HG03135 (cell line): ENCODE measurements at regions not wholly inside any gene's neighbourhood (a gene's known extent, or its start where the extent isn't known, plus 50 kb on each side); places are given as distances from the start of the nearest gene placed in this dataset.
A peak's percentile ranks its signal among the peaks of the same experiment; 100 is the strongest.
"Not testable (repeated sequence)": the region's sequence is repeated elsewhere in the genome, so short reads cannot be mapped to it uniquely, and the experiment has no call there.

ENCODE experiments used
- ATAC-seq: cut with Tn5 transposase; IDR thresholded peaks from one replicate; pipeline ENCODE4 v1.9.1; 2021; ENCODE audit warnings: mild to moderate bottlenecking, moderate library complexity; ENCODE audit not compliant: unreplicated experiment

DNA sequence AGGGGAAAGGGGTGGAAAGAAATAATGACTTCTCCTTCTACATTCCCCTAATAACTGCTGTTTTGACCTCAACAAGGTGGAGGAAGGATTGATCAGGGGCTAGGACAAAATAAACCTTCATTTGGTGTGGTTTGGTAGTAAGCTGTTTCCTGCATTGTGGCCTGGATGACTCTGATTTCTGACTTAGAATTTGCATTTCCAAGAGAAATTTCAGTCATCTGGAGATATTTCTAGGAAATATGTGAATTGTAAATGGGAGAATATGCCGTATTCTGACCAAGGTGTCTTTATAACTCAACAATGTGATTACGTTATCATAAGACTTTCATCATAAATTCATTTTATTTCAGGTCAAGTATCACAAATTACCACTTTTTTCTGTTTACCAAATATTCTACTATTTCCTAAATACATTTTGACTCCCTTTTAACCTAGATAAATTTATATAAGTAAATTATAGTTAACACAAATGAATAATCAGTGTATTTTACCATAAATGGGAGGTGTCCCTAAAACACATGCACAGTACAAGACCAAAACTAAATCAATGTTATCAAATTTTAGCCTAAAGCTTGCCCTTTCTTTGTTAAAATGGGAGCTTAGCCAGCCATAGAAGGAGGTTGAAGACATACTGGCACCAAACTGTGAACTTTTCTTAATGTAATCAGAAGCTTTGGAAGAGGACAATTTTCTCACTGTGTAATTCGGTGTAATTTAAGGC, 828.8 kb downstream of the TMTC2 start:
- no peak for ATAC-seq

DNA sequence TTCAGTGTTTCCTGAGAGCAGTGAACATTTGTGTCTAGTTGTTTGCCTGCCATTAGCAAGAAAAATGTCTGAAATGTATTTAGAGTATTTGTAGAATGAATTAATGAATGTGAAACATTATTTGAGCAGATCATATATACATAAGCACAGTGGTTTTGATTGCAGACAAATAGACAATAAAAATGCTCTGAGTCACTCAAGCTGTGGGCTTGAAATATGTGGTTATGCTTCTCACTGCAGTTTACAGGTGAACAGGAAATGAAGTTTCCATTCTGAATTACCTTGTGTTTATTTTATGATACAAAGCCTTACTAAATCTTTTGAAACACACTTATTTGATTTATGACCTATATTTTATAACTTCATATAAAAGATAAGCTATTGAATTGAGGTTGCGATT, 827.7 kb downstream of the TMTC2 start:
- no peak for ATAC-seq

DNA sequence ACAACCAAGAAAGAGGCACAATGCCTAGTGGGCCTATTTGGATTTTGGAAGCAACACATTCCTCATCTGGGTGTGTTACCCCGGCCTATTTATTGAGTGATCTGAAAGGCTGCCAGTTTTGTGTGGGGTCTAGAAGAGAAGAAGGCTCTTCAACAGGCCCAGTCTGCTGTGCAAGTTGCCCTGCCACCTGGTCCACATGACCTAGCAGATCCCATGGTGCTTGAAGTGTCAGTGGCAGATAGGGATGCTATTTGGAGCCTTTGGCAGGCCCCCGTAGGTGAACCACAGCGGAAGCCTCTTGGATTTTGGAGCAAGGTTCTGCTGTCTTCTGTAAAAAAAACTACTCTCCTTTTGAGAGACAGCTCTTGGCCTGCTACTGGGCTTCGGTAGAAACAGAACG, 820.1 kb downstream of the TMTC2 start:
- ATAC-seq, result no peak

DNA sequence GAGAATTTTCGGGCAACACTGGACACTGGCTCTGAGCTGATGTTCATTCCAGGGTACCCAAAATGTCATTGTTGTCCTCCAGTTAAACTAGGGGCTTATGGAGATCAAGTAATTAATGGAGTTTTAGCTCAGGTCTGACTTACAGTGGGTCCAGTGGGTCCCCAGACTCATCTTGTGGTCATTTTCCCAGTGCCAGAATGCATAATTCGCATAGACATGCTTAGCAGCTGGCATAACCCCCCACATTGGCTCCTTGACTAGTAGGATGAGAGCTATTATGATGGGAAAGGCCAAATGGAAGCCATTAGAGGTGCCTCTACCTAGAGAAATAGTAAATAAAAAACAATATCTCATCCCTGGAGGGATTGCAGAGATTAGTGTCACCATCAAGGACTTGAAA, 818.9 kb downstream of the TMTC2 start:
- ATAC-seq, result no peak

DNA sequence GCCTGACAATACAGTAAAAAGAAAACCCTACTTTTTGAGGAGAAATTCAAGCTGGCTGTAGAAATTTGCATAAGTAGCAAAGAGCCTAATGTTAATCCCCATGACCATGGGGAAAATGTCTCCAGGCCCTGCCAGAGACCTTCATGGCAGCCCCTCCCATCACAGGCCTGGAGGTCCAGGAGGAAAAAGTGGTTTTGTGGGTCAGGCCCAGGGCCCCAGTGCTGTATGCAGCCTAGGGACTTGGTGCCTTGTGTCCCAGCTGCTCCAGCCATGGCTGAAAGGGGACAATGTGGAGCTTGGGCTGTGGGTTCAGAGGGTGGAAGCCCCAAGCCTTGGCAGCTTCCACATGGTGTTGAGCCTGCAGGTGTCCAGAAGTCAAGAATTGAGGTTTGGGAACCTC, 813.2 kb downstream of the TMTC2 start:
- not testable (repeated sequence) for ATAC-seq

DNA sequence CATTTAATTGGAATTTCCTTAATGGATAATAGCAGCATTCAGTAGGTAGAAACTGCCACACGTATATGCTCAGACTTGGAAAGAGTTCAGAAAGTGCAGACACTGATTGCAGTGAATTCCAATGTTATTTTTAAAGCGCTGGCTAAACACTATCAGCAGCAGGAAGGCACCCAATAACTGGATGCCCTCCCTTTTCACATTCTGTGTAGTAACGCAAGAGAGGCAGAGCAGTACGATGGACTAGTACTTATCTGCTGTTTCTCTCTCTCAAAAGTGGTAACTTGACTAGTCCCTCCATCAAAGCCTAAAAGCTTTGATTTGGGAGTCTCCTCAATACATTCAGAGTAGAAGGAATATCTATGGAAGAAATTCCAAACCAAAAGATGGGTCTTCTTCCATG, 791.0 kb downstream of the TMTC2 start:
- no peak for ATAC-seq

DNA sequence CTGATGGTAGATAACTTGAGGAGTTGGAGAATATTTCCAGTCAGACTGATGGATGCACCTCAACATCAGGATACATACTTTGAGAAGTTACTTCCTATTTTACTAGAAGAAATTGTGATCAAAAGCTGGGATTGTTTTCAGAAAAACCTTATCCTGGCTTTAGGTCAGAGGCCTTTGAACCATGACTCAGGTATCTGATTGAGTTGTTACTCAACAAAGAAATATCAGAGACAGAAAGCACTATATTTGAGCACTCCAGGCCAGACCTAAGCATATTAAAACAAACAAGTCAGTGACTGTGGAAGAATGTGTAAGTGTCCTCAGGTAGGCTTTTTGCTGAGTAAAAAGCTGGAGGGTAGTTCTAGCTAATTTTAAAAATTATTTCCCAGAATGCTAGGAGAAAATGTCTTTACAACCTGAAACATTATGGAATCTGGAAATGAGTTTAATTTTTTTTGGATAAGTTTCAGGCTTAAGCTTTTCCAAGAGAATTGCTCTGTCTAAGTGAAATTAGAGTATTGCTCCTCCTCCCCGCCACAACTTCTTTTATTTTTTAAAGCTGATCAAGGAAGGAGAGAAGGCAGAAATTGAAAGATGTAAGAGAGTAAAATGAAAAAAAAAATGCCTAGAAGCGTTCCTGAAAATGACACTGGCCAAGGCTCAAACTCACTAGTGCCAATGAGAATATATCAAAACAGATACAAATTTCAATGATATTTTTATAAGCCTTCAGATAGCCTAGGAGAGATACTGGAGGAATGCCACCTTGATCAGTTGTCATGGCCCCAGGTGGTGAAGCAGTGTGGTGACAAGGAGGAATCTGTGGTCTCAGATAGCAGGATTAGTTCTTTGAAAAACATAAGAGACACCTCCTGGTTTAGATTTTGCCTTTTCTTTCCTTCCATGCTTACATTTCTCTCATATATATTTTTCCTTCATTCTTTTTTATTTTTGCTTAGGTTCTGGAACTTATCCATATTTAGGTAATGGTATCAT, 790.3 kb downstream of the TMTC2 start:
- no peak for ATAC-seq

DNA sequence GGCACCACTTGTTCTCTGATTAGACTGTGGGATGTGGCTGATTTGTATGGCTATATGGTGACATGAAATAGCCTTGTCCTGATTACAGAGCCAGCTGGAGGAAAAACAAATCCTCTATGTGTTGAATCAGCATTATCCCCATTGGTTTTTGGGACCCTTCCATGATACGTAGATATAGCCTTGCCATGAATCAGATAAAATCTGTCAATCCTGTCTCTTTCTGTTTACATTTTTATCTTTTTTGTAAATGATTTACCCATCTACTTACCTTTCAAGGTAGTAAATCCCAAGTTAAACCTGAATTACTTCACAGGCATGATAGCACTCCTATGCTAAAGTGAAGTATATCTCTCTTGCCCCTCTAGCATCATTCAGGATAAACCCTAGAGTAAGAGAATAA, 789.3 kb downstream of the TMTC2 start:
- no peak for ATAC-seq

DNA sequence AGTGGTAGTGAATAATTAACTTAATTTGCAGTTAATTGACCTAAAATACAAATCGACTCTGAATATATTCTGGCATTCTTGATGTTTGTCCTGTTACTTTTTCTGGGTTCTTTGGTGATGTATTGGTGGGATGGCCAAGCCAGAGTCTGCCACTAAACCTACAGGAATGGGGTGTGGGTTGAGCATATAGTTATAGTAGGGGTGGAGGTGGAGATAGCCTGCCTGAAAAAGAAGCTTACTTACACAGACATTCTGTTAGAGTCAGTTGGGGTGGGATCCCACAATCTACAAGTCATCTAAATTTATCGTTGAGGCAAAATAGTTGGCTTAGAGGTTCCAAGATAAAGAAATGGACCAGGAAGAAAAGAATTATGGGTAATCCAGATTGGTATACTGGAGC, 787.7 kb downstream of the TMTC2 start:
- ATAC-seq, result no peak

DNA sequence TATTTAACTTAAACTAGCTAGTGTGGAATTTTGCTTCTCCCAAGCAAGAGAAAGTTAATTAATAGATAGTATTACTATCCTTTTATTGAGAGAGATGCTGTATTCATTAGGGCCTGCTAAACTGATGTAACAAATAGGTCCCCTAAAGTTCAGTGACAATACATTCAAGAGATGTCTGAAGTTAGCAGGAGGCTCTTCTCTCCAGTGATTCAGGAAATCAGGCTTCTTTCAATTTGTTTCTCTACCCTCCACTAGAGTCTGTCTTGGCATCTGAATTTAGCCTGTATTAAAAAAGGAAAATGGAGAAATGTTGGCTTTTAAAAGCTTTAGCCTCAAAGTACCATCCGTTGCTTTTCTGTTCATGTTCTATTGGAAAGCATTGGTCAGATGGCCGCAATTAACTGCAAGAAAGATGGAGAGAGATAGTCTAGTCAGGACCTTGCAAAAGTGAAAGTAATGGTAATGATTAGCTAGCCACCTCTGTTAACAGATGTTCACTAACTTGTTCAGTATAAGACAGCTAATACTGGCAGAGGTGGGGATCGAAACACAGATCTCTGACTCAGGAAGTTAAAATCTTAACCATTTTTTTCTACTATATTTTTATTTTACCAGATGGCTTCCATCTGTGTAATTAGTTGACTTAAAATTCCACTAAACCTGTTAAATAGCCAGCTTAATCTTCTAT, 786.8 kb downstream of the TMTC2 start:
- ATAC-seq, result peak; percentile 99

DNA sequence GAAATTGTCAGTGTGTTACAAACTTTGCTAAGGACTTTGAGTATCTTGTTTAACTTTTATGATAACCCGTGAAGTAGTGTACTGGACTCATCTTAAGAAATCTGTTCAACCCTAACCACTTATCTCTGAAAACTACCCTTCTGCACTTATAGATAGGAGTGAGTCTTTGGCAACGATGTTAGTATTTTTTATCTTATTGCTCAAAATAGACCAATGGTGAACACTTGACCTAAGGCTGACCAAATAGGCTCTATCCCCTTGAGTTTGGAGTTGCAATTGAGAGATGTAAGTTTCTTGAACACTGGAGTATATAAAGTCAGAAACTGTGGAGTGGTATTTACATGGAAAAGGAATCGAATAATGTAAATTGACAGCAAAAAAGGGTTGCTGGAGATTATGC, 786.1 kb downstream of the TMTC2 start:
- ATAC-seq, result no peak

DNA sequence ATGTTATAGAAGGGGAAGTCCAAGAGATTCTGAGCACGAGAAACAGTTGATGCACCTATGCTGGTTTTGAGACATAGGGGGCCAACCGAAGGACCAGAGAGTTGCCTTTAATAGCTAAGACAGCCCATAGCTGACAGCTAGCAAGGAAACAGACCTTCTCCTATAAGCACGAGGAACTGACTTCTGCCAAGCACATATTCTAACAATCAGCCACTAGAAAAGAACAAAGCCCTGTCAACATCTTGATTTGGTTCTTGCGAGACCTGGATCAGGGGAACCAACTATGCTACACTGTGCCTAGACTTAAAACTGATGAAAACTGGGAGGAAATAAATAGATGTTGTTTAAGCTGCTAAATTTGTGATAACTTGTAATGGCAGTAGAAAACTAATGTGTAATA, 785.6 kb downstream of the TMTC2 start:
- ATAC-seq, result no peak

DNA sequence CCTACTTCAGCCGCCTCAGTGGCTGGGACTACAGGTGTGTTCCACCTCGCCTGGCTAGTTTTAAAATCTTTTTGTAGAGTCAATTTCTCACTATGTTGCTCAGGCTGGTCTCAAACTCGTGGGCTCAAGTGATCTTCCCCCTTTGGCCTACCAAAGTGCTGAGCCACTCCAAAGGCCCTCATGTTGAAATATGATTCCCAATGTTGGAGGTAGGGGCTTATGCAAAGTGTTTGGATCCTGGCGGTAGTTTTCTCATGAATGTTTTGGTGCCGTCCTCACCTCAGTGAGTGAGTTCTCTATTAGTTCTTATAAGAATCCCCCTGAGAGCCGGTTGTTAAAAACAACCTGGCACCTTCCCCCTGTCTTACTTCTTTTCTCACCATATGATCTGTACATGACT, 784.6 kb downstream of the TMTC2 start:
- ATAC-seq, result no peak

DNA sequence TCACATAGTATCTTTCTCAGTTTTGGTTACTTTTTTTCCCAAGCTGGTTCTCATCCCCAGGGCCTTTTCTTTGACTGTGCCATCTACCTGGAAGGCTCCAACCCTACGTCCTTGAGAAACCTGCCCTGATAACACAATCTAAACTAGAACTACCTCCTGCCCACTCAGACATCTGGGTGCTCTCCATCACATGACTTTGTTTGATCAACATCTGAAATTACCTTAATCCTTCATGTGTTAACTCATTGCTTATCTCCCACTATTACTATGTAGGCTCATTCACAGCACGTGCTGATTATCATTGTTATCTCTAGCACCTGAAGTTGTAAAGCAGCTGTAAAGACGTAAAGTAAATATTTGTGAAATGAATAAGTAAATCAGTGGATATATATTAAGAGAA, 784.0 kb downstream of the TMTC2 start:
- no peak for ATAC-seq

DNA sequence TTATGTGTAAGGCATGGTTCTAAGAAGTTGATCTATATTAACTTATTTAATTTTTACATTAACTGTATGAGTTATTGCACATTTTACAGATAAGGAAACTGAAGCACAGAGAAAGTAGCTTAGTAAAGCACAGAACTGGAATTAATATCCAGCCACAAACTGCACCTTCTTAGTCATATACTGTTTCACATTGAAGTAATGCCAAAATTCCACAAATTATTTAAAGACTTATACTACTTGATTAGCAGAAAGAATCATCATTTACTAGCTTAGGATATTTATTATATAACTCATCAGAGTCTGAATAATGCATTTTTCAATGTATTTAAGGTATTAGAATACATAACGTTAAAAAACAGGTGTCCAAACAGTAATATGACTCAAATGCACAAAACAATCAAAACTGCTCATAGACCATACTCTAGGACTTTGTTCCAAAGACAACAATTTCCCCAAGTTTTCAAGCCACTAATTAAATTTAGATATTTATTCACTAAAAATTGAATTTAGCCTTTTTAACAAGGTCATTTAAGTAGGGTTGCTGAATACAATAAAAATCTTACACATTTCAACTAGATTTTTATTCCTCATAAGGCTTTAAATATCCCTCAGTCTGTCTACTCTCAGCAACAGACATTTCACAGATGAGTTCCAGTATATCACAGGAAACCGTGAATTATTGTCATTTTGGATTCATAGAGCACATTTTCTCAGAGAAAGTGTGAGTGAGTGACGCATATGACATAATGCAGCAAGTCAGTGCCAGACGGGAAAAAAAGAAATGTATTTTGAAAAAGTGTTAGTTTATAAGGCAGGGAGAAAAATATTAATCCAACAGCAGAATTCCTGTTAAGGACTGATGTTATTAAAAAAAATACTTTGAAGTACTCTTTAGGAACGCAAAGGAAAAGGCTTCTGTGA, 782.5 kb downstream of the TMTC2 start:
- no peak for ATAC-seq

DNA sequence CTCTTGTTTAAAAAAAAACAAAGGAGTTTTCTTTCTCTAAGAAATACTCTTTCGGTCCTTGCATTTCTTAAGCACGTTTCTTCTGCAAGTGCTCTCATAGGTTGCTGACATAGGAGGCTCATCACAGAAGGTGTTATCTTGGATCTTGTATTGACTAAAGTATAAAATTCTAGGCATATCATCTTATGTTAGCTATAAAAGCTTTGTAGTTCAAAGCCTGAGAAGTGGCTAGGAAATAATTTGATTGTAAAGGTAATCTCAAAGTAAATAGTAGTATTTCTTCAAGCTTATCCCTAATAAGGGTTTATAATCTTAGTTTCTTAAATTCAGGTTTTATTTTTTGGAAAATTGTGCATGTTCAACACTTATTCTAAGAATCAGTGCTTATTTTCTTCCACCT, 778.9 kb downstream of the TMTC2 start:
- ATAC-seq, result no peak

DNA sequence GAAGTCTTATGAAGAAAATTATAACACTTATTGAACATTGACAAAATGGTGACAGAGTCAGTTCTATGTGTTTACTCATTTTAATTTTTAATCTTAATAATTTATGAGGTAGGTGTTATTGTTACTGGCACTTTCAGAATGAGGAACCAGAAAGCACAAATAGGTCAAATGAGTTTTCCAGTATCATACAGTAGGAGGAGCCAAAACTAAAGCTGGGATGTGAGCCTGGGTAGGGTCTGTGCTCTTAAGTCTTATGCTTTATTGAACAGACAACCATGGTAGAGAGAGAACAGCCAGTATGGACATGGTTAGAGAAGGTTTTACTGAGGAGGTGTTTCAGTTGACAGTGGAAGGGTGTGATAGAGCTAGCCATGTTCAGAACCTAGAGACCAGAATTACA, 775.7 kb downstream of the TMTC2 start:
- no peak for ATAC-seq

DNA sequence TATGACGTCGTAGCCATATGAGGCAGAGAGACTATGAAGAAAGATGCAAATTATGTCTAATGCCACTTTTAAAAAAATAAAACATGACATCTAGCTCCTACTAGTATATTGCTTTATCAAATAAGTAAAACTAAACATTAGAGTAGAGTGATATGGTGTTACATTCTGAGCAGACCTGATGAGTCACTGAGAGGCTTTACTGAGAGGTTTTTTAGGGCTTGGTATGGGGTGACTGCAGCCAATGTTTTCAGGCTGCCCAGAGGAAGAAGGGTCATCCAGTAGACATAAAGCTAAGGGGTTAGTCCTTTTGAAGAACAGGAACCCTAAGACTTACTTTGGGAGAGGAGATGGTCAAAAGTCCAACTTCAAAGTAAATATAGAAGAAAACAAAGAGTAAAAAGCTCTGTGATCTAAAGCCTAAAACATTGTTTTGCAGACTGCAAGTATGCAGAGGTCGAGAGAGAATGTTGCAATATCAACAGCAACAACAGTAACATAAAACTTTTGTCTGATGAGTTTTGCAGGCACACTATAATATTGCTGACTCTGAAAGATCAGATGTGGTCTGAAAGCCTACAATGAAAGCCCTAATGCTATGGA, 774.7 kb downstream of the TMTC2 start:
- ATAC-seq, result no peak

DNA sequence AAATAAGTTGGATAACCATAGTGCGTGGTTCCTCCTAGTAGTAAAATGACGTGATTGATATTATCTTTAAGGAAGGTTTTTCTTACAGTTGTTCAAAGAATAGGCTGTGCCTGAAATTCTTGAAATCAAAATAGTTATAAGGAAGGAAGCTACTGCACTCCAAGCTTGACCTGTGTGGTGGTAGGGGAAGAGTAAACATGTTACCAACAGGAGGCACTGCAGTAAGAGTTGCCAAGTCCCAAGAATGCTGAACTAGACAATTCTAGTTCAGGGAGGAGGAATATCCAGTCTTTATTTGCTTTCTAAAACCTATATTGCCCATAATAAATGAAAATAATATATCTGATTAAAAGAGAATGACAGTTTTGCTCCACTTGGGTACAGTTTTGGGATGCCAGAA, 764.5 kb downstream of the TMTC2 start:
- ATAC-seq, result no peak

DNA sequence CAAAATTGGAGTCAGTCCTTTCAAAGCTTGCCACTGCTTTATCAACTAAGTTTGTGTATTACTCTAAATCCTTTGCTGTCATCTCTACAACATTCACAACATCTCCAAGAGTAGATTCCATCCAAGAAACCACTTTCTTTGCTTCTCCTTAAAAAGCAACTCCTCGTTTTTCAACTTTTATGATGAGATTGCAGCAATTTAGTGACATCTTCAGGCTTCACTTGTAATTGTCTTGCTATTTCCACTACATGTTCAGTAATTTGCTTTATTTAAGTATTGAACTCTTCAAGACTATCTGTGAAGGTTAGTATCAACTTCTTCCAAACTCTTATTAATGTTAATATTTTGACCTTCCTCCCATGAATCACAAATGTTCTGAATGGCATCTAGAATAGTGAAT, 747.9 kb downstream of the TMTC2 start:
- ATAC-seq, result no peak
